GM23338 (cell line): ENCODE measurements at regions not wholly inside any gene's neighbourhood (a gene's known extent, or its start where the extent isn't known, plus 50 kb on each side); places are given as distances from the start of the nearest gene placed in this dataset.

Source experiments
- CREB1 ChIP-seq: fragments of 250-450 bp; sonication (Bioruptor Pico); IDR thresholded peaks from 2 replicates; pipeline ENCODE4 v1.5.0; 2020; ENCODE audit warnings: low read depth, mild to moderate bottlenecking, moderate library complexity
- CTCF ChIP-seq, 2 experiments: fragments of 200-600 bp in 1 of 2; sonication (generic) in 1 of 2; conservative IDR thresholded peaks; 2 replicates each; pipeline versions ENCODE4 v1.5.1 to v1.6.1; 2016 to 2017; ENCODE audit warnings: antibody characterized with exemption in 2 of 2, low read depth in 2 of 2, mild to moderate bottlenecking in 2 of 2, moderate library complexity in 1 of 2
- EZH2 ChIP-seq: fragments of 200-600 bp; sonication (generic); IDR thresholded peaks from one replicate; pipeline ENCODE4 v1.8.0; 2017; ENCODE audit warnings: antibody characterized with exemption, mild to moderate bottlenecking, low read depth; ENCODE audit not compliant: unreplicated experiment
- POLR2AphosphoS5 ChIP-seq: IDR thresholded peaks from 2 replicates; pipeline ENCODE4 v1.6.1; 2016; ENCODE audit warnings: antibody characterized with exemption, low read depth

GRCh38 chr16:35308674-35309073 lies 1849.3 kb downstream of the TP53TG3F start:
- TF ChIP-seq CTCF (conservative IDR thresholded peaks at IDR 0.05; ENCODE audit: low read depth in 2 of 2) (no peak), EZH2 (no peak), POLR2AphosphoS5 (no peak), CREB1 (no peak)
